Daoy (cell line): ENCODE measurements at regions not wholly inside any gene's neighbourhood (a gene's known extent, or its start where the extent isn't known, plus 50 kb on each side); places are given as distances from the start of the nearest gene placed in this dataset.

Experiments
- DNase-seq: peaks from one replicate; pipeline ENCODE4 v3.0.0-alpha.2; 2015; ENCODE audit warnings: low read depth

DNA sequence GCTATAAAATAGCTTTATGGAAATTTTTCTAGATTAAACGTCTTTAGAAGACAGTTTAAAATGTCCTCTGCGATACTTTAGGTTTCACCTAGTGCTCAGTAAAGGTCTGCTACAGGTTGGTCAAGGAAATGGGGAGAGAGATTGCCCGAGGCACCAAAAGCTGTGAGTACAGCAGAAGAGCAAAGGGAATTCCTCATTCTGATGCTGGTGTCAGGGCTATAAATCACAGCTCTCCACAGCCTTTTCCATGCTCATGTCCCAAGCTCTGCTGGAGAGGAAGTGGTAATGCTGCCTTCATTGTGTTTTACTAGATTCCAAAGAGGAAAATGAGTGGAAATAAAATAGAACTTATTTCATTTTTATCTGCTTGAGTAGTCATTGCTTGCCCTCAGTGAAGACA, 2060.4 kb downstream of the ARAP2 start:
- DNase-seq, result no peak

DNA sequence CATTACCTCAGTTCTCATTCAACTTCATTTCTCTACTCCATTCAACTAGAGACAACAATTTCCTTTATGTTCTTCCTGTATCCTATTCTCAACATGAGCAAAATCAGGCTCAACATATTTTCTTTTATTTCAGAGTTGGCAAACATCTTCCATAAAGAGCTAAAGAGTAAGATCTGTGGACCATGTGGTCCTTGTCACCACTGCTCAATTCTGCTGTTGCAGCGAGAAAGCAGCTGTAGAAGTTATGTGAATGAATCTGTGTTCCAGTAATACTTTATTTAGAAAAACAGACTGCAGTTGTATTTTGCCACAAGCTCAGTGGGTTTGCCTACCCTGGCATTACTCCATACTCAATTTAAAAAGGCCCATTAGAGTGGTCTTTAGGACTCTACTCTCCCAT, 2057.3 kb downstream of the ARAP2 start:
- no peak for DNase-seq

DNA sequence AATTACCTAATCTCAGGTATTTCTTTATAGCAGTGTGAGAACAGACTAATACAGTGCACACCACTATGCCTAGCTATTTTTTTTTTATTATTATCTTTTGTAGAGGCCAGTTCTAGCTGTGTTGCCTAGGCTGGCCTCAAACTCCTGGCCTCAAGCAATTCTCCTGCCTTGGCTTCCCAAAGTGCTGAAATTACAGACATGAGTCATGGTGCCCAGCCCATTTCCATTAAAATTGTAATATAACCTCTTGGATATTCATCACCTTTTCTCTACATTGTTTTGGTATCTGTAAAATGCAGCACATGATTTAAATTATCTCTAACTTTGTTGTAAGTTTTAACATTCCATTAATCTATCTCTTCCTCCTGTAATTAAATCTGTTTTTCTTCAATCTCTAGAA, 2052.9 kb downstream of the ARAP2 start:
- no peak for DNase-seq

DNA sequence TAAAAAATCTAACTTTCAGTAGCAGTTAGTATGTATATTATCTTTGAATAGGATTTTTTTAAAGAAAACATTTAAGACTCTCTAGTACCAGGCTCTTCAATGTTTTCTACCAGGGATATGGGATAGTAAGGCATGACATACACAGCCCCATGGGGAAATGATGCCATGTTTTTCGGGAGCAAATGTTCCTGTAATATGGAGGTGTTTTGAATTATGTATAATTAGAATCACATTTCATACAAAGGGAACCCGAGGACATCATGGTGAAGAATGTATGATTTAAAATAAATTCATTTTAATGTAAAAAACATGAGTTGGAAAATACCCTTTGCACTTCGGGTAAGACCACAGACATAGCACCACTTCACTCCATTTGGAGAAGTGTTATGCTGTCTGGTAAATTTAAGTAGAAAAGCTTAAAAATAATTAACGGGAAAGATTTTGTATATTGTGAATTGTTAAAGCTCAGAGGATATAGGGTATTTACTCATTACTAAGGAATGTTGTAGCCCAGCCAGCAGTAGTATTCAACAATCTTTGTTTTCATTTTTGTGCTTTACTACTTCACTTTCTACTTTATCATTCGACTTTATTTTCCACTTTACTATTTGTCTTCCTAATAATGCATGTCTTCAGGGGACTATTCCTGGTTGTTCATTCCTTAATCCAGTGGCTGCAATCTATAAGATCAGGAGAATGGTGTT, 2050.7 kb downstream of the ARAP2 start:
- DNase-seq, result no peak

DNA sequence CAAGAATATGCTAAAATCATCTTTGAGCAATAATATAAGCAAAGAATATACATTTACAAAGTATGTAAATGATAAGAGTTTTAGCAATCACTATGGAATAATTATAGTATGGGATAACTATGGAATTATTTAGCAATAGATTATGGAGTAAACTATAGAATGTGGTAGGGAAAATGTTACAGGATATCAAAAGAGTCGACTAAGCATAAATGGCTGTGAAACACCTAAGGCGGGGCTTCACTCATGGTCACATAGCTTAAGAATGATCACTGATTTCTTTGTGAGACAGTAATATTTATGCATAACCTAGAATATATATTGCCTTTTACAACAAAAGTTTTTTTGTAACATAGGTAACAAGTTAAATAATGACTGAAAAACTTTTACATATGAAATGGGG, 2049.7 kb downstream of the ARAP2 start:
- DNase-seq, result no peak

DNA sequence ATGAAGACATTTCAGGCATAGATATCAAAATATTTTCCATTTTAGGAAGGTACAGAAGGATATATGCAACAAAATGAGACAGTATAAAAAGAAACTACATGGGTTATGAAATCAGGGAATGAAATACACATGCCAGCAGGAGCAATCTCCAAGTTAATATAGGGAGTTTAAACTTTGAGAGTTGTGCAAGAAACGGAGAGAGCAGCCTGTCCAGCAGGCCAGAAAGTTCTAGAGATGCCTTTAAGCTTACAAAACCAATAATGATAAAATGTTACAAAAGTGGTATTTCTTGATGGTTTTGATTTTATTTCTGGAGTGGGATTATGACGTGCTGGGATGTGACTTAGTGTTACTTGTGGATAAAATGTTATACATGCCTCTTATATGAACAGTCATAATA, 2047.9 kb downstream of the ARAP2 start:
- no peak for DNase-seq

DNA sequence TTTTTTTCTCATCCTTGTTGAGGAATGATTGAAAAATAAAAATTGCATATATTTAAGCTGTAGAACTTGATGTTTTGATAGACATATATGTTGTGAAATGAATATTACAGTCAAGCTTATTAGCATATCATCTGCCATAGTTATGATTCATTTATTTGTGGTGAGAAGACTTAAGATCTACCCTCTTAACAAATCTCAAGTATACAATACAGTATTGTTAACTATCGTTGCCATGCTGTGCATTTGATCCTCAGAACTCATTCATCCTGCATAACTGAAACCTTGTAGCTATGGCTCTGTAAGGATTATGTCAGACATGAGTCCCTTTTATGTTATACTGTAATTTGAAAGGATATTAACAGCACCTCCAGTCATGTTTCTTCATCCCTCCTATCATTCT, 2045.3 kb downstream of the ARAP2 start:
- DNase-seq, result no peak

DNA sequence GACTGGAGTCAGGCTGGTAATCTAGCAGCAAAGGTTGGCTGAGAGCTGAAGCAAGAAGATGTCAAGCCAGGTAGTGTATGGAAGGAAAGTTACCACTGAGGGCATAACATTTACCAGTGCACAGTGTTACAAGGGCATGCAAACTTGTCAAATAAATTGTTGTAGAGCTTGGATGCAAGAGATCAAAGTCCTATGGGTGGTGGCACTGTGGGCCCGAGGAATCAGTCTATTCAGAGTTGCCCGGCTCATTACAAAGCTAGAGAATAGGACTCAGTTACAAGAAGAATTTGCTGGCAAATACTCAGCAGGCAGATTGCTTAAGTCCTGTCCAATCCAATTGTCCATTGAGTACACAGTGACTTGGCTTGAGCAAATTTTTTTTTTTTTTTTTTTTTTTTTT, 2043.8 kb downstream of the ARAP2 start:
- DNase-seq, result no peak

DNA sequence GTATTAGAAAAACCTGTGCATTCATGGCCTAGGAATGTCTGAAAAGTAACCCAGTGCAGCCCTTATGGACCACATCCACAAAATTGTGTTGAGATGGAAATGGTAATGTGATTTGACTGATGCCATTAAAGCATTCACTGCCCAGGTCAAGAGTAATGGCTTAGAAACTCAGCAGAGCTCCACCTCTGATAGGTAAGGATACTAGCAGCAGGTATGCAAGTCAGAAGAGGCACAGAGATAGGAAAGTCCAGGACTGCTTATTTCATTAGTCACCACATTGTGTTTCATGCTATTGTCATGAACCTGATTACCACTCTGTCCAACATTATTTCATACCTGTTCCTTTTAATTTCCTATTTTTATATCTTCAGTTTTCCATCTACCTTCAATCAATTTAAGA, 2042.2 kb downstream of the ARAP2 start:
- DNase-seq, result no peak

DNA sequence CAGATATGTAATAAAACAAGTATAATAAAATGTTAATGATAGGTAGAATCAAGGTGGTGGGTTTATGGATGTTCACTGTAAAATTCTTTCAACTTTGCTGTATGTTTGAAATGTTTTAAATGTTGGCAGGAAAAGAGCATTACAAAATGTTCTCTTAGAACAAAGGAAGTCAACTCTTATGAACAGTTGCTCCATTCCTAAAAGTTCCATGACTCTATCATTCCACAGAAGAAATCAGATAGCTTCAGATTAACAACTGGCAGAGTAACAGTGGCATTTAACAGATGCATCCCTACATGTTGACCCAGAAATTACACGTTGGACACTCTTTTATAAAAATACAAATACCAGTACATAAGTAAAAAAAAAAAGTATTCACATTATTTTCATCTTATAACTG, 2023.7 kb downstream of the ARAP2 start:
- DNase-seq, result no peak

DNA sequence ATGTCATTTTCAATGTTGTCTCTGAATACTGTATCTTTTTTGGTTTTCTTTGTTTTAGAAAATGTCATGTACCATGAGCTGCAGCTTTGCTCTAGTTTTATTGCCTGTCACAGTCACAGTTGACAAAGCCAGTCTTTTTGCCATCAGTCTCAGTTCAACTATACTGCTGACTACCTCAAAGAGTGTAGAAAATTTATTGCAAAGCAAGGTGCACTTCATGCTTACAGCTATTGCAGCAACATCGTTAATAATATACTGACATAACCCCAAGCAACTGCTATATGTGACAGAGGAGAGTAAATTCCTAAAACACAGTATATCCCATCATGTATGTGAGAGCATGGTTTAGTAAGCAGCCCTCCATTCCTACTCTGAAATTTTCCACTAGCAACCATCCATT, 2022.3 kb downstream of the ARAP2 start:
- no peak for DNase-seq

DNA sequence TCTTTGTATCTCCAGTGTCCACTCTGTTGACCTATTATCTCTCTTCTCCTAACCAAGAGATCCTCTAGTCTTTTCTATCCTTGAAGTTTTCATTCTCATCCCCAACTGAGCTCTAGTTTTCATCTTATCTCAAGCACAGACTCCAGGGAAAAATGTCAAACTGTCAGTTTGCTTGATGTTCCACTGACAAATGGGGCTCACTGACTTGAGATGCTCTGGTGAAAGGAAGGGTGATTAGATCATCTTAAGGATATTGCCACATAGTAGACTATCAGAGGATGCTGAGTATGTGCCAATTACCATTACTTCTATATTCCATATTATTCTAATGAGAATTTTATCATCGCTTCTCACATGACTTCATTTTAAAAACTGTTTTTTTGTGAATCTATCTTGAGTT, 2008.2 kb downstream of the ARAP2 start:
- DNase-seq, result no peak

DNA sequence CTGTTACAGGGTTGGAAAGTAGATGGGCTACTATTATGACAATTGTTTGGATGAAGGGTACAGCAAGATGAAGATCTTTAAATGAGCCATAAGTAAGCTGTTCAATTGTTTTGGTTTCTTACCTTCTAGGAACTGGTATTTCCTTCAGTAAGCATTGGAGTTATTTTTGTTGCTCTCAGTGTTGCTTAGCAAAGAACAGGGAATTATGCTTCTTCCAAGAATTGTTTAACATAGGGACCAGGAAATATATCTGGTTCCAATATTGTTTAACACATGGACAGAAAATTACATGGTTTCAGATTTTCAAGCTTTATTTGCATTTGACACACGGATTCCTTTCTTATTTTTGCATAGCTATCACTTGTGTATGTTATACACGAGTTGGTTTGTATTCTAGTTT, 1999.0 kb downstream of the ARAP2 start:
- DNase-seq, result no peak

DNA sequence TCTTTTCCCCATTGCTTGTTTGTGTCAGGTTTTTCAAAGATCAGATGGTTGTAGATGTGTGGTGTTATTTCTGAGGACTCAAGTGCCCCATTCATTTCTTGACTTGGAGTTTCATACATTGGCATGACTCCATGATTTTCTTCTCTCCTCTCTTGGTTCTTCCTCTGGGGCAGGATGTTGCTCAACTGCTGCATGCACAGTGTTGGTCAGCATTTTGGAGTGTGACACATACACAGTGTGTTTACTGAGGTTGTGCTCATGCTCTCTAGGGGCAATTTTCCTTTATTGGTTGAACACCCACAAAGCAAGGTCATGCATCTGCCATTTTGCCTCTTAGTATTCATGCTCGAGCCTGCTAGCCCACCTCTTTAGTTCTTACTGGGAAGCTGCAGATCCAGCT, 1993.8 kb downstream of the ARAP2 start:
- DNase-seq, result peak; percentile 11

DNA sequence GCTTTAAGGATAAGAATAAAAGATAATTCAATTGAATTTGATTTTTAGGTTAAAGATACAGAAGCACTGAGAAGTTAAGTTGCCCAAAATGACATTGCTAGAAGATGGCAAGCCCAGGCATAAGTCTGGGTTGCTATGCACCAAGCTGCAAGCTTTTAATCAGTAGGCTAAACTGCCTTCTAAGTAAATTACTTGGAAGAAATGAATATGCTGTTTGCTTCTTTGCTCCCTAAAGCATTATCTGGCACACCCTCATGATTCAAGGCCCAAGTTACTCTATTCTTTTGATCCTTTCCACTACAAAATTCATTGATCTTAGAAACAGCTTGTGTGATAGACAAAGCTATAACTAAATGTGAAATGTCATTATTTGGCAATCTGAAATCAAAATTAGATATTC, 1991.1 kb downstream of the ARAP2 start:
- DNase-seq, result no peak

DNA sequence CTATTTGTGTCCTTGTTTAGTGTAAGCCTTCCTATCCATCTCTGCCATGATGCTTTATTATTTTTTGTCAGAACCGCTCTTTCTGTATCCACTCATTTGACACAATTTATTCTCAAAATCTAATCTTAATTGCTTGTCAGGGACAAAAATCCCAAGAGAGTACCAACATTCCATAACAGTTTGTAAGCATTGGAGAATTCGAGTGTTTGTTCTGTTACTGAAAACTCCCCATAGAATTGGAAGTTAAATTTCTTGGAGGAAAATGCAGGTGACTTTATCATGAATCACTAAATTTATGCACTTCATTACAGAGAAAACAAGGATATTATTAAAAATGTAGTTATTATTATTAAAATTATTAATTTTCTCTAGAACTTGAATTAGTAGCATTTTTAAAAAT, 1986.1 kb downstream of the ARAP2 start:
- no peak for DNase-seq

DNA sequence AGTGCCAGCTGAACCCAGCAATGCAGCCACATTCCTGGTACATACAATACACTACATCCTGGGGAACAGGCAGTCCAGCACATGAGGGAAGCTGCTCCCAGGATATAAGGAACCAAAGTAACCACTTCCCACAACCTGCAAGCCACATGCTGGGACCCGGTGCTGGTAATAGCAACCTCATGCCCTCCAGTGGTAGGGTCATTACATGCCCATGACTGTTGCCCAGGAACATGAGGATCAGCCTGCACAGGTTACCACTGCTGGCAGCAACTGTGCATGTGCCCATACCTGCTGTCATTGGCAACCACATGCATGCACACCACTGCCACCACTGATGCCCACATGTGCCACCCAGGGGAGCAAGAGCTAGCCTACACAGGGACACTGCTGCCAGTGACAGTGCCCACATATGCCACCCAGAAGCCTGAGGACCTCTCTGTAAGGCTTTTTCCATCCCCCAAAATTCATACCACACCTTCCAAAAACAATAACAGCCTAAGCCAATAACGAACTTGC, 1982.5 kb downstream of the ARAP2 start:
- DNase-seq, result no peak

DNA sequence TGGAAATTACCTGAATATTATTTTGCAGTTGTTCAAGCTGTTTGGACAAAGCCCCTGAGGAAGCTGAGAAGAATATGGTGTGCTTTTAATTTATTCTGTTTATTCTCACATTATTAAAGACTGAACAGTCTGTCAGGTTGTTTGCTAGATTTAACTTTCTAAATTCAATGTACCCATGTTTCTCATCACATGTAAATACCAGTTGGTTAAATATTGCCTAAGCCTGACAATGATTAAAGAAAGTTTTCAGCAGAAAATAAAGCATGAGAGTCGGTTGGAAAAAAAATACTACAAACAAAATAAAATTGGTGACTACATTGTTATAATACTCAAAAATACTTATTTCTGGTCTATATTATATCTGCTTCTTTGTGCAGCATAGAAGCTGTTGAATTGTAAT, 1974.7 kb downstream of the ARAP2 start:
- no peak for DNase-seq

DNA sequence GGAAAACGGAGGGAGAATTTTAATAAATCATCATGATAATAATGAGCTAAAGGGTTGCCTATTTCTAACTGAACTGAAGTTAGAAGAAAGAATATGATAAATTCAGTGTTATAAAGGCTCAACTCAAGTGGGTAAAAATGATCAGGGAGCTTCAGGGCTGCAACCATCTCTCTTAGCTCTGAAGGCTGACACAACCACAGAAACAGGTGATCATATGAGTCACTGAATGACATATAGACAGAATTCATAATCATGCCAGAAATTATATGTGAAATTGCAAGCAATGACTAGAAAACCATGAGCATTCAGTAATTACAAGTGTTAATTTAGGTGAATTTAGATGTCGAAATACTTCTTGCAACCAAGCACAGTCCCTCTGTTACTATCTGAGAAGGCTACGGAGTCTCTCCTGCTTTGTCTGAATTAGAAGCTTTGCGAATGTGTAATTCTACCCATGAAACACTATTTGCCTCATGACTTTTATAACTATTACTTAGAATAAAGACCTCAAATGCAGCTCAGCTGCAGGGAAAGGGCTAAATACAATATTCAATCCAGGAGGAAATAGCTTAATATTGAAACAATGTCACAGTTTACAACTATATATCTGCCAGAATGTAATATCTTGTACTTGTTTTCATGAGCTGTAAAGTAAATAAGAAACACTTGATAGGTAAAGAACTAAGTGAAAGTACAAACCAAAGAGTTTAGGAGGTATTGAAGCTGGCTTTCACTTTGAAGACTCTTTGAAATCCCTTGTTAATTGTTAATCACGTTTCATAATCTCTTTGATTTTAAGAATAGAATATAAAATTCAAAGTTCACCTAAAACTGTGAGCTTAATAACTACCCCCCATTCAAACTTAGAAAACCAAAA, 1972.6 kb downstream of the ARAP2 start:
- DNase-seq, result no peak

DNA sequence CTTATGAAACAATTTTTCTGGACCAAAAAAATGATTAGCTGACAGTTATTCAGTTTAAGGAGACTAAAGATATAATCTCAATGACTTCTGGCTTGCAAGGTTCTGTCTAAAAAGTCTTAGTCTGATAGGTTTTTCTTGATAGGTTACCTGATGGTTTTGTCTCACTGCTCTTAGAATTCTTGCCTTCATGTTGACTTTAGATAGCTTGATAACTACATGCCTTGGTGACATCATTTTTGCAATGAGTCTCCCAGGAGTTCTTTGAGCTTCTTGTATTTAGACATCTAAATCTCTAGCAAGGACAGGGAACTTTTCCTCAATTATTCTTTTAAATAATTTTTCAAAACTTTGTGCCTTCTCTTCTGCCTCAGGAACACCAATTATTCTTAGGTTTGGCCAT, 1965.3 kb downstream of the ARAP2 start:
- no peak for DNase-seq

DNA sequence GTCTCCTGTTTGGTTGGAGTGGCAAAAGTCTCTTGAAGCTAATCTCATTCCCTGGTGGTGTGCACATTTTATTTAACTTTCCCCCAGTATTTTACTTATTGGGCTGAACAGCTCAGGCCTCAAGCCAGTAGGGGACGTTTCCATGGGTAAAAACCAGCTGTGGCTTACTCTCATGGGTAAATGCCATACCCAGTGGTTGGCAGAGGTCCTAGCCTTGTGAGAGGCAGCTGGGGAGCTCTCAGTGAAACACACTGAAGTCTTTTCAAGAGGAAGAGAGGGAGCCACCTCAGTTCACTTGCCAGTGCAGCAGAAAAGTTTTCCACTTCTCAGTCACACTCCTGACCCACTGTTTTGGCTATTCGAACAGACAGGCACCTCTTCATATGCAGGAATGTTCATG, 1964.2 kb downstream of the ARAP2 start:
- DNase-seq, result no peak

DNA sequence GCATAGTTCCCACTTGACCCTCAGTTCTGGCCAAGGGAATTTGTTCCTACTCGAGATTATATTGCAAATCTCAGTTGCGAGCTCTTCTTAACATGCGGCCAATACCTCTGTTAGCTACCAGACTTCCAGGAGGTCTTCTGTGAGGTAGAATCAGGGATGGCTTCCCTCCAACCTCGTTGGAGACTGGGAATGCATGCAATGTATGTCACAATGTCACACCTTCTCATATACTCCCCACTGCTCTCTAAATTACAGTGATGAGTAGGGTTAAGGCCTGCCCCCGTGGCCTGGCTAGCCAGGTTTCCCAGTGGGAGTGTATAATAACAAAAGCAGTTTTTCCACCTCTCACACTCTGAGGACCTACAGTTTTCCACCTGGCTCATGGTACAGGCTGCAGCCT, 1962.5 kb downstream of the ARAP2 start:
- no peak for DNase-seq

DNA sequence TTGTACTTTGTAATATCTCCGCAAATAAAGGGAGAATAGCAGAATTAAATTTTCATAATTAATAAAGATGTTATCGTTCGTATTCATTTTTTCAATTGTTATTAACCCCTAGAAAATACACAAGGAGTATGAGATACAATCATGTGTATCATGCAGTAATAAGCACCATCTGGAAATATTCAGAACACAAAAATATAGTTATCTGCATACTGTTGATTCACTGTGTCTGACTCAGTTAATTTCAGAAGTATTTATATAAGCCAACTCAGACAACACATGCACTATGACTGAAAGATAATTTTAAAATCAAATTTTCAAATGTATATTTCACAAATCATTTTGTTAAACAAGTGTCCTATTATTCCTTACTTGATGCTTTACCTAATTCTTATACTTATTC, 1954.8 kb downstream of the ARAP2 start:
- no peak for DNase-seq
